Spinal cord (tissue), 9 donors: ENCODE measurements at regions not wholly inside any gene's neighbourhood (a gene's known extent, or its start where the extent isn't known, plus 50 kb on each side); places are given as distances from the start of the nearest gene placed in this dataset.
"Not testable (repeated sequence)": the region's sequence is repeated elsewhere in the genome, so short reads cannot be mapped to it uniquely, and the experiment has no call there.

ENCODE experiments used
- DNase-seq, 6 donors: peaks; one replicate each; pipeline versions ENCODE4 v3.0.0 to v3.0.0-alpha.2; 2013 to 2015; ENCODE audit warnings: low spot score in 6 of 6, low read depth in 4 of 6
- H3K27ac ChIP-seq: one replicate; pipeline ENCODE4 v1.5.1; 2013; ENCODE audit warnings: low read depth, low read length, control low read depth
- H3K27me3 ChIP-seq: one replicate; pipeline ENCODE4 v1.6.1; 2013; ENCODE audit warnings: low read length; ENCODE audit not compliant: control insufficient read depth, insufficient read depth
- H3K36me3 ChIP-seq: one replicate; pipeline ENCODE4 v1.6.1; 2013; ENCODE audit warnings: low read length; ENCODE audit not compliant: control insufficient read depth, insufficient read depth
- H3K4me1 ChIP-seq: one replicate; pipeline ENCODE4 v1.6.1; 2013; ENCODE audit warnings: low read length; ENCODE audit not compliant: control insufficient read depth, insufficient read depth
- H3K4me3 ChIP-seq: one replicate; pipeline ENCODE4 v1.5.1; 2013; ENCODE audit warnings: low read depth, low read length, control low read depth
- H3K9me3 ChIP-seq: one replicate; pipeline ENCODE4 v1.6.1; 2013; ENCODE audit warnings: low read length; ENCODE audit not compliant: control insufficient read depth, insufficient read depth
- WGBS: methylation state at CpG from one replicate; pipeline ENCODE4 v1.1.5; 2013; ENCODE audit warnings: missing lambda C conversion rate; ENCODE audit not compliant: insufficient coverage; 5-methylcytosine and 5-hydroxymethylcytosine counted together
- donor health status: healthy.

DNA sequence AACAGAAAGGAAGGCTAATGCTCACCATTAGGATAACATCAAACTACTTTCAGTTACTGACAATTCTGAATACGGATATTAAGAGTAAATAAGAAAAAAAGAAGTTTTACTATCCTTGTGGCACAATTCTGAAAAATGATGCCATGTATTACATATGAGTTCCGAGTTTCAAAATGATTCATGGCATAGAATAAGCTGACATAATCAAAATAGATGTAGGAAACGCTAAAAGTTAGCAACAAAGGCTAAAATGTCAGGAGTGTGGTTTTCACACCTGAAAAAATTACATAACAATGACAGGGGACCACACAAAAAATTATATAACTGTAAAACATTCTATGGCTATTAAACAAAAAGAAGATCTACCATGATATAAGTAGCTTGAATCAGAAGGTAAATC is 1131.9 kb downstream of the OTOL1 start:
- Histone ChIP-seq H3K36me3 (no peaks in the 10 kb centered on the region), H3K4me3 (no peak overlapping the region), H3K9me3 (no peaks in the 10 kb centered on the region), H3K27ac (no peak overlapping the region), H3K27me3 (no peaks in the 10 kb centered on the region), H3K4me1 (no peaks in the 10 kb centered on the region)
- no peak for DNase-seq
- 100% methylated on average over 1 of the region's 3 CpGs for WGBS

DNA sequence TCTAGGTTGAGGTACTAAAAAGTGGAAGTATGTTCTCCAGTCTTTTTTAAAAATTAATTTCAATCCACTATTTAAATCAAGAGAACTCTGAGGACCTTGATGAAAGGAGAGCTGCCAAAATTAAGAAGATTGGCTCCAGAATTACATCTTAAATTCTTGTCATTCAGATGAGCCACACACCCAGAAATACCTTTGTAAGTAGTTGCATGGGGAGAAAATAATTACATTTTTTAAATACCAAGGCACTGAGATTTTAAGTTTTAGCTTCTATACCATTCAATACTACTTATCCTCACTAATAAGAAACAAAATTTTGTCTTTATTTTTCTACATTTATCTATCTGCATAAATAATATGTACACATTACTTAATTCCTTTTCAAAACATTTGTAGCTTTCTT is 1132.8 kb downstream of the OTOL1 start:
- Histone ChIP-seq H3K4me3 (no peak overlapping the region), H3K36me3 (no peaks in the 10 kb centered on the region), H3K4me1 (no peaks in the 10 kb centered on the region), H3K27me3 (no peaks in the 10 kb centered on the region), H3K27ac (no peak overlapping the region), H3K9me3 (no peaks in the 10 kb centered on the region)
- DNase-seq, result no peak

DNA sequence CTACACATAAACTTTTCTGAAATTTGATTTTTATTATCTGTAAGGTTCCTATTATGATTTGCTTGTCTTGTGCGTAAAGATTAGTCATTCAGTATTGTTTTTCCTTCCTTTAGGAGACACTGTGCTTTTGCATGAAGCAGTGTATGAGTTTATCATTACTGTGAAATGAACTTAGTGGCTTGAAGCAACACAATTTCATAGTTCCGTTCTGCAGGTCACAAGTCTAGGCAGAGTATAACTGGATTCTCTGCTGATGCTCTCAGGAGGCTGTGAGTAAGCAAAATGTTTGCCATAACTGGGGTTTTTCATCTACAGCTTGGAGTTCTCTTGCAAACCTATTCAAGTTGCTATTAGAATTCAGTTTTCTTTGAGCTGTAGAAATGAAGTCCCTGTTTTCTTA is 1136.1 kb downstream of the OTOL1 start:
- 100% methylated on average over 1 of the region's 2 CpGs for WGBS
- H3K36me3 ChIP-seq, result no peaks in the 10 kb centered on the region
- no peak for DNase-seq

DNA sequence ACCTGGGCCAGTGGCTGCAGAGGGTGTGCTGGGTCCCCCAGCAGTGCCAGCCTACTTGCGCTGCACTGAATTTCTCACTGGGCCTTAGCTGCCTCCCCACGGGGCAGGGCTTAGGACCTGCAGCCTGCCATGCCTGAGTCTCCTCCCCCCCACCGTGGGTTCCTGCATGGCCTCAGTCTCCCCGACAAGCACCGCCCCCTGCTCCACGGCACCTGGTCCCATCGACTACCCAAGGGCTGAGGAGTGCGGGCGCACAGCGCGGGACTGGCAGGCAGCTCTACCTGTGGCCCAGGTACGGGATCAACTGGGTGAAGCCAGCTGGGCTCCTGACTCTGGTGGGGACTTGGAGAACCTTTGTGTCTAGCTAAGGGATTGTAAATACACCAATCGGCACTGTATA is 1143.6 kb downstream of the OTOL1 start:
- H3K27ac ChIP-seq, DNase-seq, H3K4me3 ChIP-seq, H3K4me1 ChIP-seq, H3K36me3 ChIP-seq, H3K27me3 ChIP-seq, H3K9me3 ChIP-seq: not testable (repeated sequence)
- 94% methylated on average over 13 of the region's 13 CpGs for WGBS

More for the DNA sequence above, 1136.1 kb downstream of the OTOL1 start:
- H3K9me3 ChIP-seq, result no peaks in the 10 kb centered on the region
- no peaks in the 10 kb centered on the region for H3K4me1 ChIP-seq
- H3K27ac ChIP-seq, result no peak overlapping the region
- no peaks in the 10 kb centered on the region for H3K27me3 ChIP-seq
- H3K4me3 ChIP-seq, result no peak overlapping the region

DNA sequence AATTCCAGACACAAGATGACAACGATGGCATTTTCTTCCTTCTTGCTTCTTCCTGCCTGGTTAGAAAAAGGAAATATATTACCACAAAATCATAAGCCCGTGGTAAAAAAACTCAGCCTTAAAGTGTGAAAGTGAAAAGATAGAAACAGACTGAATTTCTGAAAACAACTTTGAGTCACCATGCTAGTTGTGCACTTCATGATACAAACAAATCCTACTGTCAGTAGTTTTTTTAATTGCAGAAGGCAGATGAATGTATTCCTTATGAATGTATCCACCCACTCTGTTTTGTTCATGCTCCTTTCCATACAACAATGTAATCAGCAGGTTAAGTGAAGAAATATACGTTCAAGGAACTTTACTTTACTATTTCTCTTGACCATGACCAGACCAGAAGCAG is 1144.7 kb downstream of the OTOL1 start:
- no peaks in the 10 kb centered on the region for H3K9me3 ChIP-seq
- H3K27ac ChIP-seq, result no peak overlapping the region
- no peaks in the 10 kb centered on the region for H3K4me1 ChIP-seq
- no peak for DNase-seq
- no peak overlapping the region for H3K4me3 ChIP-seq
- no peaks in the 10 kb centered on the region for H3K27me3 ChIP-seq
- H3K36me3 ChIP-seq, result no peaks in the 10 kb centered on the region
- WGBS, result no CpG with 5 or more reads among the region's 3 CpGs

DNA sequence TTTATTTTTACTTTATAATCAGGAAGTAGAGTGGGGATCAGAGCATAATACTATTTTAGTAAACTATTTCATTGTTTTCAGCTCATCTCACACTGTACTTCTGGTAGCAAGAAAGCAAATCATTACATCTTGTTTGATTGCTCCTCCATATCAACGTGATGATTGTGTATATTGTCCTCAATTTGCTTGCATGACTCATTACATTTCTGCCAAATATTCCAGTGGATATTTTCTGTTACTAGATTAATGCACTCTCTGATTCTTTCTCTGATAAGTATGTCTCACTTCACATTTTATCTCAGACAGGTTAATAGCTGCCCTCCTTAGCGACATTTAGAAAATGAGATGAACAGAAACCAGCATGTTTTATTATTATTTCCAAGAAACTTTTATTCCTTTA is 1145.3 kb downstream of the OTOL1 start:
- no peaks in the 10 kb centered on the region for H3K4me1 ChIP-seq
- no peak overlapping the region for H3K27ac ChIP-seq
- DNase-seq, result no peak
- H3K9me3 ChIP-seq, result no peaks in the 10 kb centered on the region
- H3K27me3 ChIP-seq, result no peaks in the 10 kb centered on the region
- WGBS, result no CpG with 5 or more reads among the region's 2 CpGs
- H3K36me3 ChIP-seq, result no peaks in the 10 kb centered on the region
- H3K4me3 ChIP-seq, result no peak overlapping the region

DNA sequence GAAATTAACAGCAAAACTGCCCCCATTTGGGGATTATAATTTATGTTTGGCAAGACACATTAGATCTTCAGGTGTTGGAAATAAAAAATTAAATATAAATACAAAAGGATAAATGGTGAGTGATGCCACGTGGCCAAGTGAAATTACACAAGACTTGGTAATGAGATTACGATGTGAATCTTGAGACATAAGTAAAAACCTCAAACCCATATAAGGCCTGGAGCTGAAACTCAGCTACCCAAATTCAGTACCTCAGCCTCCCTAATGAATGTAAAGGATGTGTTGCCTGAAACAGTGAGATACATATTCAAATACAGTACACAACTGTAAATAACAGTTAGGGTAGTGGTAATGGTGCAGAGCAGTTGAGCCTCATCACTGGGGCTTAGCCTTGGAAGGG is 1146.6 kb downstream of the OTOL1 start:
- H3K36me3 ChIP-seq, result no peaks in the 10 kb centered on the region
- H3K4me3 ChIP-seq, result no peak overlapping the region
- no CpG with 5 or more reads among the region's 2 CpGs for WGBS
- DNase-seq, result no peak
- peaks cover 3% of the 10 kb centered on the region for H3K9me3 ChIP-seq
- H3K4me1 ChIP-seq, result no peaks in the 10 kb centered on the region
- H3K27me3 ChIP-seq, result no peaks in the 10 kb centered on the region
- H3K27ac ChIP-seq, result no peak overlapping the region

DNA sequence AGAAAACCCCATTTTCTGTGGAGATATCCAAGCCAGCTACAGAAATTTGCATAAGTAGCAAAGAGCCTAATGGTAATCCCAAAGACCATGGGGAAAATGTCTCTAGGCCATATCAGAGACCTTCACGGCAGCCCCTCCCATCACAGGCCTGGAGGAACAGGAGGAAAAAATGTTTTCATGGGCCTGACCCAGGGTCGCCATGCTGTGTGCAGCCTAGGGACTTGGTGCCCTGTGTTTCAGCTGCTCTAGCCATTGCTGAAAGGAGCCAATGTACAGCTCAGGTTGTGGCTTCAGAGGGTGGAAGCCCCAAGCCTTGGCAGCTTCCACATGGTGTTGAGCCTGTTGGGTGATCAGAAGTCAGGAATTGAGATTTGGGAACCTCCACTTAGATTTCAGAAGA is 1150.7 kb downstream of the OTOL1 start:
- Histone ChIP-seq H3K4me3 (no peak overlapping the region), H3K27me3 (no peaks in the 10 kb centered on the region), H3K9me3 (peaks cover 3% of the 10 kb centered on the region), H3K4me1 (no peaks in the 10 kb centered on the region), H3K36me3 (no peaks in the 10 kb centered on the region), H3K27ac (no peak overlapping the region)
- no peak for DNase-seq
- 82% methylated on average over 2 of the region's 2 CpGs for WGBS

DNA sequence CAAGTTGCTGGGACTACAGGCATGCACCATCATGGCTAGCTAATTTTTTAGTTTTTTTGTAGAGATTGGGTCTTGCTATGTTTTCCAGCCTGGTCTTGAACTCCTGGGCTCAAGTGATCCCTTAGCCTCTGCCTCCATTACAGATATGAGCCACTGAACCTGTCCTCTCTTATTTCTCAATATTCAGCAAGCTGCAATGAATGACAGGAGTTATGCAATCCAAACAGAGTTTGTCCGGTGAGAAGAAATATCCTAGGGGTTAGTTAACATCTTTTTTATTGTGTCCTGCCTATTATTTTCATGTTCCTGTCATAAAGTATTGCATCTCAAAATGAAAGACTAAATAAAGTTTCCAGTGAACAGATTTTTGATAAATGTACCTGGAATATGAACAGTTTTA is 1161.4 kb downstream of the OTOL1 start:
- H3K4me1 ChIP-seq, result no peaks in the 10 kb centered on the region
- WGBS, result no CpG with 5 or more reads among the region's 1 CpG

DNA sequence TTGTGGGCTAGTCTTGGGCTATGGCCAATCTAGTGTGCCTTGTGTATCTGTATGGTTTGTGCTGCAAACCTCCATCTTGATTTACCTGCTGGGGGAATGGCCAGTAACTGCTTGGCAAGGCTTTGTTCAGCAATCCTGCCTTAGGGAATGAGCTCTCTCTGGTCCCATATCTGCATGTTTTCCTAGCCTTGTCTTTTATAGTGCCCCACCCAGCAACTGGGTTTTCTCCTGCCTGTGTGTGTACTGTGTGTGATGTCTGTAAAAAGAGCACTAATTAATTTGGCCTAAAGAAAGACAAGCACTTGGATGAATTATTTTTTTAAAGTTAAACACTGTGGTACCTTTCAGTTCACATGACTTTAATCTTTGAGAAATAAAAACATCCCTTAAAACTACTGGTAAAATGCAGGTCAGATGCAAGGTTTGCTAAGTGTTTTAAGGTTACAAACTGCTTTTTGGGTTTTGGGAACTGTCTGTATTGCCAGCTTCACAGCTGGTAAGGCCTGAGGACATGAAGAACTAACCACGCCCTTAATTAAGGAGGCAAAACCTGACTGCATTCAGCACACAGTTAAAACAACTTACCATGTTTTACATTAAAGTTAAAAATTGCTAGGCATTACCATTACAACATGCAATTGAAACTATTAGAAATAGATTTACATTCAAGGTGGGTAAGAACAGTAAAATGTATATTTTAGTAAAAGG is 1169.2 kb downstream of the OTOL1 start:
- H3K27ac ChIP-seq, result no peak overlapping the region
- no peak overlapping the region for H3K4me3 ChIP-seq
- no peaks in the 10 kb centered on the region for H3K36me3 ChIP-seq
- no peak for DNase-seq
- H3K27me3 ChIP-seq, result no peaks in the 10 kb centered on the region
- no peaks in the 10 kb centered on the region for H3K4me1 ChIP-seq
- no CpG with 5 or more reads among the region's 1 CpG for whole genome bisulfite sequencing
- no peaks in the 10 kb centered on the region for H3K9me3 ChIP-seq

More for the DNA sequence above, 1161.4 kb downstream of the OTOL1 start:
- H3K27ac ChIP-seq, result no peak overlapping the region
- H3K36me3 ChIP-seq, result no peaks in the 10 kb centered on the region
- H3K27me3 ChIP-seq, result no peaks in the 10 kb centered on the region
- no peak for DNase-seq
- no peaks in the 10 kb centered on the region for H3K9me3 ChIP-seq
- no peak overlapping the region for H3K4me3 ChIP-seq
